ENCODE measurements at regions not wholly inside any gene's neighbourhood (a gene's known extent, or its start where the extent isn't known, plus 50 kb on each side); places are given as distances from the start of the nearest gene placed in this dataset.
A peak's percentile ranks its signal among the peaks of the same experiment; 100 is the strongest.

- TF ChIP-seq YY1 (IDR thresholded peaks at IDR 0.05; ENCODE audit: extremely low read depth, insufficient replicate concordance, low read depth, low read length) = no peak
- no peak for TF ChIP-seq ZBTB33 (IDR thresholded peaks at IDR 0.05; ENCODE audit: extremely low read depth, insufficient replicate concordance, low read length)
These were observed 1476.9 kb downstream of the OTOL1 start (continued) for GRCh38 chr3:162973428-162973917.

DNA sequence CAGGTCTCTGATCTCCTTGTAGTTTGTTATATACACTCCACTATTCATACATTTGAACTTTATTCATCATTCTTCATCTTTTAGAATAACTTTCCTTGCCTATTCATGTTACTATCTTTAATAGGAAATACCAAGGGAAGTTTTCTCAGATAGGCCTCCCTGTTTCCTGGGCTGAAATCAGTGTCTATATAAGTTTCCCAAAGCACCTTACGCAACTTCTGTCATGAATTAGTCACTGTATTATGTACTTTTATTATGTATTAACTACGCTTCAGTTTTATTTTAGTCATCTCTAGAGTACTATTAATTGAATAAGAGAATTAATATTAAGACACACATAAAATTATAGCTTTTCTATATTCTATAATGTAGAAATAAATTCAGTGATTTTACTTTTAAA, 1481.5 kb downstream of the OTOL1 start:
- ChIA-PET POLR2A (no interaction called here), CTCF (no interaction called here), RAD21 (ENCODE audit: low non-redundant PET in 1 of 2, low total read pairs in 2 of 2, uncharacterized antibody in 2 of 2, unreplicated experiment in 2 of 2) (no interaction called here)
- H3K27ac ChIP-seq (ENCODE audit: low read depth, low read length) = no peak overlapping the region
- intact Hi-C loops (cut with micrococcal nuclease) = no loop called here
- H3K27me3 ChIP-seq (ENCODE audit: insufficient read depth, low read length) = no peaks in the 10 kb centered on the region
- H3K4me3 ChIP-seq (replicated peaks in 1 of 2; ENCODE audit: low read depth in 1 of 2, low read length in 2 of 2) = no peak overlapping the region
- H2AFZ ChIP-seq (ENCODE audit: low read depth, low read length, poor library complexity, severe bottlenecking) = peak overlapping the region; percentile 60
- no peak overlapping the region for H3K9ac ChIP-seq (ENCODE audit: low read length)
- H3K79me2 ChIP-seq (ENCODE audit: insufficient read depth, low read length) = no peaks in the 10 kb centered on the region
- no peak overlapping the region for H3K4me2 ChIP-seq (ENCODE audit: low read length)
- no peak for ATAC-seq
- no peak for DNase-seq (ENCODE audit: low read depth, low spot score)
- H3K4me1 ChIP-seq (ENCODE audit: control insufficient read depth in 1 of 2, insufficient read depth in 2 of 2, low read length in 2 of 2) = no peaks in the 10 kb centered on the region
- TF ChIP-seq EZH2phosphoT487 (IDR thresholded peaks at IDR 0.05; ENCODE audit: borderline replicate concordance) = no peak
- no peak for TF ChIP-seq ELF1 (IDR thresholded peaks at IDR 0.05; ENCODE audit: borderline replicate concordance, low read depth)
- no peak for TF ChIP-seq TCF7L2 (IDR thresholded peaks at IDR 0.05; ENCODE audit: borderline replicate concordance, extremely low read depth, insufficient read depth, insufficient read length)
- TF ChIP-seq ZNF274 (IDR thresholded peaks at IDR 0.05; ENCODE audit: low read depth, low read length) = no peak
- TF ChIP-seq ATF3 (IDR thresholded peaks at IDR 0.05) = no peak
- no peak for TF ChIP-seq CEBPB (IDR thresholded peaks at IDR 0.05; ENCODE audit: low read depth)
- TF ChIP-seq JUND (IDR thresholded peaks at IDR 0.05) = no peak
- TF ChIP-seq SRF (IDR thresholded peaks at IDR 0.05; ENCODE audit: low read depth) = no peak
- H3K36me3 ChIP-seq (ENCODE audit: control insufficient read depth in 1 of 2, insufficient read depth in 2 of 2, low read length in 2 of 2) = no peaks in the 10 kb centered on the region
- H3K9me2 ChIP-seq (ENCODE audit: insufficient read depth) = no peaks in the 10 kb centered on the region
- no peaks in the 10 kb centered on the region for H4K20me1 ChIP-seq (ENCODE audit: insufficient read depth)
- H3K9me3 ChIP-seq (ENCODE audit: control insufficient read depth in 1 of 2, insufficient read depth in 1 of 2, low read depth in 1 of 2, low read length in 2 of 2) = no peaks in the 10 kb centered on the region
- no TSS peak for BruUV-seq (replicated peaks)

All from HCT116 (cell line).